ENCODE measurements at regions not wholly inside any gene's neighbourhood (a gene's known extent, or its start where the extent isn't known, plus 50 kb on each side); places are given as distances from the start of the nearest gene placed in this dataset.

- no peak for DNase-seq
- Mint-ChIP-seq H3K4me3 (ENCODE audit: low read depth, unreplicated experiment) (no peak overlapping the region), H3K27me3 (ENCODE audit: unreplicated experiment) (no peaks in the 10 kb centered on the region), H3K4me1 (ENCODE audit: low read depth, unreplicated experiment) (peaks cover 40% of the 10 kb centered on the region), H3K27ac (ENCODE audit: unreplicated experiment) (no peak overlapping the region), H3K36me3 (ENCODE audit: insufficient read depth, unreplicated experiment) (no peaks in the 10 kb centered on the region), H3K9me3 (ENCODE audit: low read depth, unreplicated experiment) (no peaks in the 10 kb centered on the region)
- TF ChIP-seq CTCF (IDR thresholded peaks at IDR 0.05; ENCODE audit: unreplicated experiment): no peak
- CTCF ChIA-PET: no interaction called here
- no TSS peak for BruUV-seq (replicated peaks)
- intact Hi-C loops (cut with micrococcal nuclease; ENCODE audit: unreplicated experiment): no loop called here
Measured at GRCh38 chr7:46165276-46165675, 244.2 kb upstream of the IGFBP3 start.

GRCh38 chr7:46164629-46165028 lies 243.6 kb upstream of the IGFBP3 start:
- H3K9me3 Mint-ChIP-seq (ENCODE audit: low read depth, unreplicated experiment): no peaks in the 10 kb centered on the region
- BruUV-seq (replicated peaks): no TSS peak
- peaks cover 40% of the 10 kb centered on the region for H3K4me1 Mint-ChIP-seq (ENCODE audit: low read depth, unreplicated experiment)
- peak overlapping the region; percentile 15 for H3K27ac Mint-ChIP-seq (ENCODE audit: unreplicated experiment)
- CTCF ChIA-PET: no interaction called here
- intact Hi-C loops (cut with micrococcal nuclease; ENCODE audit: unreplicated experiment): no loop called here
- H3K4me3 Mint-ChIP-seq (ENCODE audit: low read depth, unreplicated experiment): no peak overlapping the region
- H3K27me3 Mint-ChIP-seq (ENCODE audit: unreplicated experiment): no peaks in the 10 kb centered on the region
- TF ChIP-seq CTCF (IDR thresholded peaks at IDR 0.05; ENCODE audit: unreplicated experiment): no peak
- no peaks in the 10 kb centered on the region for H3K36me3 Mint-ChIP-seq (ENCODE audit: insufficient read depth, unreplicated experiment)
- no peak for DNase-seq

- Mint-ChIP-seq H3K36me3 (ENCODE audit: insufficient read depth, unreplicated experiment) (no peaks in the 10 kb centered on the region), H3K4me1 (ENCODE audit: low read depth, unreplicated experiment) (peaks cover 40% of the 10 kb centered on the region), H3K9me3 (ENCODE audit: low read depth, unreplicated experiment) (no peaks in the 10 kb centered on the region), H3K27me3 (ENCODE audit: unreplicated experiment) (no peaks in the 10 kb centered on the region), H3K27ac (ENCODE audit: unreplicated experiment) (no peak overlapping the region), H3K4me3 (ENCODE audit: low read depth, unreplicated experiment) (no peak overlapping the region)
- no peak for TF ChIP-seq CTCF (IDR thresholded peaks at IDR 0.05; ENCODE audit: unreplicated experiment)
- DNase-seq: no peak
- no TSS peak for BruUV-seq (replicated peaks)
- CTCF ChIA-PET: no interaction called here
- intact Hi-C loops (cut with micrococcal nuclease; ENCODE audit: unreplicated experiment): no loop called here
Measured at GRCh38 chr7:46163246-46163645, 242.2 kb upstream of the IGFBP3 start.

GRCh38 chr7:46162609-46163008 lies 241.5 kb upstream of the IGFBP3 start:
- H3K9me3 Mint-ChIP-seq (ENCODE audit: low read depth, unreplicated experiment): no peaks in the 10 kb centered on the region
- H3K4me3 Mint-ChIP-seq (ENCODE audit: low read depth, unreplicated experiment): no peak overlapping the region
- CTCF ChIA-PET: interaction anchor here (1.3 kb wide), 1 partner anchor 245 kb away, joined by 3 read pairs; no protein-coding TSS in a partner anchor
- H3K36me3 Mint-ChIP-seq (ENCODE audit: insufficient read depth, unreplicated experiment): no peaks in the 10 kb centered on the region
- H3K27ac Mint-ChIP-seq (ENCODE audit: unreplicated experiment): no peak overlapping the region
- intact Hi-C loops (cut with micrococcal nuclease; ENCODE audit: unreplicated experiment): no loop called here
- H3K27me3 Mint-ChIP-seq (ENCODE audit: unreplicated experiment): no peaks in the 10 kb centered on the region
- H3K4me1 Mint-ChIP-seq (ENCODE audit: low read depth, unreplicated experiment): peaks cover 40% of the 10 kb centered on the region
- TF ChIP-seq CTCF (IDR thresholded peaks at IDR 0.05; ENCODE audit: unreplicated experiment): no peak
- no peak for DNase-seq
- no TSS peak for BruUV-seq (replicated peaks)

GRCh38 chr7:46160861-46161260 lies 239.8 kb upstream of the IGFBP3 start:
- CTCF ChIA-PET: no interaction called here
- no peak overlapping the region for H3K27ac Mint-ChIP-seq (ENCODE audit: unreplicated experiment)

More at GRCh38 chr7:46160861-46161260, 239.8 kb upstream of the IGFBP3 start:
- Mint-ChIP-seq H3K4me1 (ENCODE audit: low read depth, unreplicated experiment) (peaks cover 40% of the 10 kb centered on the region), H3K27me3 (ENCODE audit: unreplicated experiment) (no peaks in the 10 kb centered on the region), H3K9me3 (ENCODE audit: low read depth, unreplicated experiment) (no peaks in the 10 kb centered on the region), H3K4me3 (ENCODE audit: low read depth, unreplicated experiment) (no peak overlapping the region), H3K36me3 (ENCODE audit: insufficient read depth, unreplicated experiment) (no peaks in the 10 kb centered on the region)
- no TSS peak for BruUV-seq (replicated peaks)
- no peak for DNase-seq
- intact Hi-C loops (cut with micrococcal nuclease; ENCODE audit: unreplicated experiment): no loop called here
- TF ChIP-seq CTCF (IDR thresholded peaks at IDR 0.05; ENCODE audit: unreplicated experiment): no peak

All from Calu3 (cell line).